Transverse colon (tissue), 4 donors: ENCODE measurements at regions not wholly inside any gene's neighbourhood (a gene's known extent, or its start where the extent isn't known, plus 50 kb on each side); places are given as distances from the start of the nearest gene placed in this dataset.

Experiments
- DNase-seq: peaks from one replicate; pipeline ENCODE4 v3.0.0-alpha.2; 2019
- H3K27ac ChIP-seq, 4 donors: fragments of 200-600 bp; sonication (generic); 2 replicates each; pipeline ENCODE4 v1.5.1; 2016 to 2018; ENCODE audit warnings: inconsistent platforms in 4 of 4
- H3K27me3 ChIP-seq: fragments of 200-600 bp; sonication (generic); 2 replicates; pipeline ENCODE4 v1.5.1; 2017; ENCODE audit warnings: inconsistent platforms
- H3K36me3 ChIP-seq, 4 donors: fragments of 200-600 bp; sonication (generic); 2 replicates each; pipeline ENCODE4 v1.5.1; 2017 to 2019; ENCODE audit warnings: inconsistent platforms in 4 of 4
- H3K4me1 ChIP-seq, 4 donors: fragments of 200-600 bp; sonication (generic); 2 replicates each; pipeline ENCODE4 v1.5.1; 2017 to 2020; ENCODE audit warnings: inconsistent platforms in 4 of 4
- H3K4me3 ChIP-seq, 4 donors: fragments of 200-600 bp; sonication (generic); 1 replicate in 1 of 4; 2 replicates in 3 of 4; pipeline versions ENCODE4 v1.5.1 to v1.6.1; 2017 to 2019; ENCODE audit warnings: inconsistent platforms in 4 of 4
- H3K9me3 ChIP-seq, 2 donors: fragments of 200-600 bp; sonication (generic); 2 replicates each; pipeline ENCODE4 v1.5.1; 2017 to 2019; ENCODE audit warnings: inconsistent platforms in 2 of 2
- CTCF ChIP-seq, 5 experiments: fragments of 200-600 bp in 3 of 5; fragments of 450-650 bp in 2 of 5; sonication (generic) in 3 of 5; IDR thresholded peaks; 1 replicate in 2 of 5; 2 replicates in 3 of 5; pipeline ENCODE4 v1.5.1; 2016 to 2017; ENCODE audit warnings: antibody characterized with exemption in 5 of 5, inconsistent platforms in 3 of 5, mild to moderate bottlenecking in 2 of 5, moderate library complexity in 1 of 5
- EP300 ChIP-seq: sonication (generic); formaldehyde crosslinking; IDR thresholded peaks from one replicate; pipeline ENCODE4 v1.6.1; 2017; ENCODE audit warnings: antibody characterized with exemption, low read depth
- POLR2A ChIP-seq: fragments of 450-650 bp; IDR thresholded peaks from one replicate; pipeline ENCODE4 v1.6.1; 2016; ENCODE audit warnings: antibody characterized with exemption, mild to moderate bottlenecking, moderate library complexity
- POLR2AphosphoS5 ChIP-seq, 3 donors: sonication (generic); formaldehyde crosslinking; IDR thresholded peaks; one replicate each; pipeline ENCODE4 v1.6.1; 2016; ENCODE audit warnings: antibody characterized with exemption in 3 of 3
- WGBS, 2 donors: methylation state at CpG; one replicate each; pipeline ENCODE4 v1.1.5; 2018; ENCODE audit warnings: low coverage in 1 of 2; 5-methylcytosine and 5-hydroxymethylcytosine counted together
- in situ Hi-C, 4 donors: fragments of 200-750 bp; cut with MboI; loops; one replicate each; pipeline versions ENCODE4 v1.15.0 to v1.15.1; 2017; ENCODE audit warnings: low sequenced_read_pairs in 3 of 4, low pct_ligation_motif_present in 1 of 4, low pct_unique_long_range_greater_than_20kb in 1 of 4
- intact Hi-C: fragments of 100-400 bp; cut with DNase I; formaldehyde crosslinking; loops from one replicate; pipeline ENCODE4 v1.15.1; 2023; ENCODE audit warnings: low total_unique reads

DNA sequence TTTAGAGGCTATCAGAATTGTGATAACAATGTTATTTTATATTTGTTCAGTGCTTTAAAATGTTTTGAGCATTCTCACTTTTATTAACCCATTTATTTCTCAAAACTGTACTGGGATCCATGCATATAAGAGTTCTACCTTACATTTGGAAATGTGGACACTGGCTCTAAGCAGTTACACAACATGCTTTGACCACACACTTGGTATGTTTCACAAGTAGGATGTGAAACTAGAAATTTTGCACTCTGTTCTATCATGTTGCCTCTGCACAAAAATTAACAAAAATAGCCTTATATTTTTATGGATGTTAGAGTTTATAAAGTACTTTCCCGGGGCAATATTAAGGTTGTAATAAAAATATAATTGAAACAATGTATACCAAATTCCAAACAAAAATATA lies 126.9 kb upstream of the CHORDC1 start:
- Histone ChIP-seq H3K4me3 (no peak overlapping the region), H3K4me1 (no peaks in the 10 kb centered on the region), H3K27me3 (no peaks in the 10 kb centered on the region), H3K27ac (no peak overlapping the region), H3K36me3 (no peaks in the 10 kb centered on the region), H3K9me3 (no peaks in the 10 kb centered on the region)
- in situ Hi-C loops (no loop called here), intact Hi-C loops (no loop called here)
- no peak for DNase-seq
- TF ChIP-seq CTCF (IDR thresholded peaks at IDR 0.05) (no peak), EP300 (no peak), POLR2A (no peak)
- 71 to 76% methylated on average over 1 of the region's 1 CpG for WGBS, 2 donors

DNA sequence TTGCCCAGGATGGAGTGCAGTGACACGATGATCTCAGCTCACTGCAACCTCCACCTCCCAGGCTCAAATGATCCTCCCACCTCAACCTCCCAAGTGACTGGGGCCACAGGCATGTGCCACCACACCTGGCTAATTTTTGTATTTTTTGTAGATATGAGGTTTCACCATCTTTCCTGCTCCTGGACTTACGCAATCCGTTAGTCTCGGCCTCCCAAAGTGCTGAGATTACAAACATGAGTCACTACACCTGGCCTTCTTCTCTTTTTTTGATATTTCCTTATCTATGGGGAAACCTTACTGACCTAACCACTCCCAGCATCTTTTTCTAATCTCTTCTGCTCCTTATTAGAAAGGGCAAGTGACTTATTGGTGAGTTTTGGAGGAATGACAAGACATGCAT lies 121.7 kb upstream of the CHORDC1 start:
- Histone ChIP-seq H3K4me1 (no peaks in the 10 kb centered on the region), H3K27me3 (no peaks in the 10 kb centered on the region), H3K36me3 (no peaks in the 10 kb centered on the region), H3K27ac (no peak overlapping the region), H3K9me3 (no peaks in the 10 kb centered on the region), H3K4me3 (no peak overlapping the region)
- DNase-seq: no peak
- intact Hi-C loops: no loop called here
- TF ChIP-seq EP300 (no peak), CTCF (IDR thresholded peaks at IDR 0.05) (no peak), POLR2AphosphoS5 (IDR thresholded peaks at IDR 0.05) (no peak), POLR2A (no peak)
- 69 to 76% methylated on average over 4 of the region's 4 CpGs for WGBS, 2 donors
- in situ Hi-C loops: no loop called here

DNA sequence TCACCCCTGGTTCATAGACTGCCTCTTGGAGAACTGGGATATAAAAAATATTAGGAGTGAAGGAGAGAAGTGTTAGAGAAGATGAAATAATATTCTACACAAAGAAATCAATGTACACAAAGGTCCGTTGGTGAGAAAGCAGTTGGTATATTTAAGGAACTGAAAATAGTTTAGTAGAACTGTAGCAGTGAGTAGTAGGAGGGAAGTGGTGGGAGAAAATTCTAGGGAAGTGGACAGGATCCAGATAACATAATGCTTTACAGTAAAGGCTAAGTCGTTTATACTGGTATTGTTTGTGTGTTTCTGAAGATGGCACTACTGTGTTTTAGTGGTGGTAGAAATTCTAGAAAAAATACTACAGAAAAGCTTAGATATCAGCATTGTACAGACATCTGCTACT lies 120.8 kb upstream of the CHORDC1 start:
- no peak overlapping the region for H3K4me3 ChIP-seq
- intact Hi-C loops: no loop called here
- 19 to 29% methylated on average over 2 of the region's 2 CpGs for WGBS, 2 donors
- H3K27me3 ChIP-seq: no peaks in the 10 kb centered on the region
- H3K27ac ChIP-seq: no peak overlapping the region
- no peaks in the 10 kb centered on the region for H3K9me3 ChIP-seq
- no peaks in the 10 kb centered on the region for H3K4me1 ChIP-seq
- no peak for DNase-seq
- no peaks in the 10 kb centered on the region for H3K36me3 ChIP-seq
- in situ Hi-C loops: no loop called here
- no peak for TF ChIP-seq CTCF (IDR thresholded peaks at IDR 0.05)
- TF ChIP-seq EP300: no peak
- no peak for TF ChIP-seq POLR2AphosphoS5 (IDR thresholded peaks at IDR 0.05)
- no peak for TF ChIP-seq POLR2A

DNA sequence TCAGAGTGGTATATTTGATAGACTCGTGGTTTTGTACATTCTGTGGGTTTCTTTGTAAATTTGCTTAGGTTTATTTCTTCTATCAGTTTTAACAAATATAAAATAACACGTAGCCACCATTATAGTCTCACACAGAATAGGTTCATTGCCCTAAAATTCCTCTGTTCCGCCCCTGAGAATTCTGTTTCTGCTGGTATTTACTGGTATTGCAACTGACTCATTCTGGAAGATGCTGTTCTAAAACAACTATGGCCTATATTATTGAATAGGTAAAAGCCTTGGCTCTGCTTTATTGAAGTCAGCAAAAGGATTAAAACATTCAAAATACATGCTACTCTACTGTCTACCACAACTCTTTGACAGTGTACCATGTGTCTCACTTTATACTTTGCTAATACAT lies 119.1 kb upstream of the CHORDC1 start:
- intact Hi-C loops: no loop called here
- Histone ChIP-seq H3K9me3 (no peaks in the 10 kb centered on the region), H3K4me3 (no peak overlapping the region), H3K27me3 (no peaks in the 10 kb centered on the region), H3K27ac (no peak overlapping the region), H3K4me1 (no peaks in the 10 kb centered on the region), H3K36me3 (no peaks in the 10 kb centered on the region)
- 40 to 71% methylated on average over 2 to 3 of the region's 3 CpGs for whole genome bisulfite sequencing, 2 donors
- in situ Hi-C loops: no loop called here
- DNase-seq: no peak
- TF ChIP-seq POLR2AphosphoS5 (IDR thresholded peaks at IDR 0.05) (no peak), EP300 (no peak), POLR2A (no peak), CTCF (IDR thresholded peaks at IDR 0.05) (no peak)
